ENCODE measurements at regions not wholly inside any gene's neighbourhood (a gene's known extent, or its start where the extent isn't known, plus 50 kb on each side); places are given as distances from the start of the nearest gene placed in this dataset.

- Histone ChIP-seq H3K4me1 (no peaks in the 10 kb centered on the region), H3K27ac (no peak overlapping the region), H3K4me3 (no peak overlapping the region), H3K36me3 (no peaks in the 10 kb centered on the region), H3K9me3 (no peaks in the 10 kb centered on the region), H3K27me3 (no peaks in the 10 kb centered on the region)
- intact Hi-C loops (cut with DNase I): no loop called here
- DNase-seq (no peak), ATAC-seq (no peak)
- no peak for TF ChIP-seq CTCF (IDR thresholded peaks at IDR 0.05)
Measured at GRCh38 chr9:32234451-32234850, 150.0 kb upstream of the ACO1 start.

- ATAC-seq (no peak), DNase-seq (no peak)
- TF ChIP-seq CTCF (IDR thresholded peaks at IDR 0.05): no peak
- Histone ChIP-seq H3K36me3 (no peaks in the 10 kb centered on the region), H3K27ac (no peak overlapping the region), H3K27me3 (no peaks in the 10 kb centered on the region), H3K9me3 (no peaks in the 10 kb centered on the region), H3K4me3 (no peak overlapping the region), H3K4me1 (no peaks in the 10 kb centered on the region)
- intact Hi-C loops (cut with DNase I): no loop called here
Measured at GRCh38 chr9:32247168-32247567, 137.3 kb upstream of the ACO1 start.

- TF ChIP-seq CTCF (IDR thresholded peaks at IDR 0.05): no peak
- intact Hi-C loops (cut with DNase I): no loop called here
- Histone ChIP-seq H3K36me3 (no peaks in the 10 kb centered on the region), H3K4me1 (no peaks in the 10 kb centered on the region), H3K4me3 (no peak overlapping the region), H3K9me3 (no peaks in the 10 kb centered on the region), H3K27ac (no peak overlapping the region), H3K27me3 (no peaks in the 10 kb centered on the region)
- DNase-seq: no peak
- ATAC-seq: no peak
Measured at GRCh38 chr9:32248189-32248712, 136.2 kb upstream of the ACO1 start.

- no peak overlapping the region for H3K27ac ChIP-seq
- H3K9me3 ChIP-seq: no peaks in the 10 kb centered on the region
- no peaks in the 10 kb centered on the region for H3K27me3 ChIP-seq
- no peaks in the 10 kb centered on the region for H3K36me3 ChIP-seq
- intact Hi-C loops (cut with DNase I): no loop called here
- DNase-seq (peak in 3 of 4 donors; percentile 33 to 71 (median 59)), ATAC-seq (peak; percentile 74)
- peaks cover 0 to 4% of the 10 kb centered on the region in 2 donors for H3K4me1 ChIP-seq
- TF ChIP-seq CTCF (IDR thresholded peaks at IDR 0.05): peak; percentile 59 to 60
- H3K4me3 ChIP-seq: no peak overlapping the region
Measured at GRCh38 chr9:32251539-32251938, 132.9 kb upstream of the ACO1 start.

- no peaks in the 10 kb centered on the region for H3K36me3 ChIP-seq
- DNase-seq: no peak
- no peak for ATAC-seq
- H3K27ac ChIP-seq: no peak overlapping the region
- no peaks in the 10 kb centered on the region for H3K9me3 ChIP-seq
- no peaks in the 10 kb centered on the region for H3K27me3 ChIP-seq
- H3K4me3 ChIP-seq: no peak overlapping the region
- intact Hi-C loops (cut with DNase I): no loop called here
- H3K4me1 ChIP-seq: peaks cover 0 to 4% of the 10 kb centered on the region in 2 donors
- no peak for TF ChIP-seq CTCF (IDR thresholded peaks at IDR 0.05)
Measured at GRCh38 chr9:32253731-32254130, 130.7 kb upstream of the ACO1 start.
